Peyer's patch (tissue), 4 donors: ENCODE measurements at regions not wholly inside any gene's neighbourhood (a gene's known extent, or its start where the extent isn't known, plus 50 kb on each side); places are given as distances from the start of the nearest gene placed in this dataset.

Experiments
- CTCF ChIP-seq, 6 experiments: fragments of 450-650 bp in 4 of 6; fragments of 200-600 bp in 2 of 6; sonication (generic) in 1 of 6; IDR thresholded peaks; one replicate each; pipeline ENCODE4 v1.5.1; 2017 to 2019; ENCODE audit warnings: antibody characterized with exemption in 6 of 6, mild to moderate bottlenecking in 3 of 6, moderate library complexity in 1 of 6
- POLR2A ChIP-seq, 2 donors: fragments of 450-650 bp; IDR thresholded peaks; one replicate each; pipeline ENCODE4 v1.5.1; 2017; ENCODE audit warnings: antibody characterized with exemption in 2 of 2, mild to moderate bottlenecking in 2 of 2, moderate library complexity in 2 of 2

DNA sequence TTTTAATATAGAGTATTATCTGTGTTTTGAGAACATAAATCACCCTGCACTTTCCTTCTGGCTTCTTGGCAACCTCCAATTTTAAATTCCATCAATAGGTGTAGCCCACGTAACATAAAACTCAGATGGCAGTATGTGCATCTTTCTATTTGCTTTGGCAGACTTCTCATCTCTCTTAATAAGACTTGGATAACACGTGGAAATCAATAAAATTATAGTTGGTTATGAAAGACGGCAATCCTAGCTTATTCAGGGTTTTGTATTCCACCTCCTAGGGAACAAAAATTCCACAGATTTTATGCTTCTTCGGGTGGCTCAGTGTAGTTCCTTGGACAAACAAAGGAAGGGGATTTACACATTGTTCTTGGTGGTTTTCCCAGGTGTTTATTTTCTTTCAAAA, 299.3 kb downstream of the RND3 start:
- TF ChIP-seq CTCF (IDR thresholded peaks at IDR 0.05) (peak in 3 of 6 experiments; percentile 9 to 48 (median 32)), POLR2A (IDR thresholded peaks at IDR 0.05) (no peak)
